GM19043 (cell line): ENCODE measurements at regions not wholly inside any gene's neighbourhood (a gene's known extent, or its start where the extent isn't known, plus 50 kb on each side); places are given as distances from the start of the nearest gene placed in this dataset.
A peak's percentile ranks its signal among the peaks of the same experiment; 100 is the strongest.

Source experiments
- ATAC-seq: cut with Tn5 transposase; IDR thresholded peaks from one replicate; pipeline ENCODE4 v1.9.1; 2021; ENCODE audit warnings: low read depth; ENCODE audit not compliant: unreplicated experiment

DNA sequence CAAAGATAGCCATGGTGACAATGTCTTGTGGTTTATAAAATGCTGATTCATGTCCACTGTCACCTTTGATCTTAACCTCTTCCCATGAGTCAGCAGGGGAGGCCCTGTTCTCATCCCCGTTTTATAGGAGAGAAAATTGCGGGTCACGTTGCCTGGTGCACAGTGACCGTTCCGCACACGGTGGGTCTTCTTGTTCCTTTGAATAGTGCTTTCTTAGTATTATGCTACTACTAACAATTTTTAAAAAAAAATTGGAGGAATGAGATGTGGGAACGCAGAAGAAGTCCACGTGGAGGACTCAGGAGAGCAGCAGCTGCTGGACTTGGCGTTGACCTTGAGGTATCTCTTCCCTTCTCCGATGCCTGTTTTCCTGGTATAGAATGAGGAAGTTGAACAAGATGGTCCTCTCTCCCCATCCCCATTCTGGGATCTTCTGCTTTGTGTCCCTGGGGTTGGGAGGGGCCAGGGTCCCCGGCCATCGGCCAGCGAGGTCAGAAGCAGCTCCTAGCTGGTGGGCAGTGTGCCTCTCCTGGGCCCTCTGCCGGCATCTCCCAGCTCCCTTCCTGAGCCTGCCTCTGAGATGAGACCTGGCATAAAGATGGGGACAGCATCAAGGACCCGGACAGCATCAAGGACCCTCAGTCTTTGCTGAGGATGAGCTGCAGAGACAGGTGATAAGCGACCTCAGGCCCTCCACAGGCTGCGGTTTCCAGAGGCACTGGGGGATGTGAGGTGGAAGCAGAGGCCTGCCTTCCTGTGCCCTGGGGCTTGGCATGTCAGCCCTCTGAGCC is 143.9 kb downstream of the C9orf50 start:
- no peak for ATAC-seq

DNA sequence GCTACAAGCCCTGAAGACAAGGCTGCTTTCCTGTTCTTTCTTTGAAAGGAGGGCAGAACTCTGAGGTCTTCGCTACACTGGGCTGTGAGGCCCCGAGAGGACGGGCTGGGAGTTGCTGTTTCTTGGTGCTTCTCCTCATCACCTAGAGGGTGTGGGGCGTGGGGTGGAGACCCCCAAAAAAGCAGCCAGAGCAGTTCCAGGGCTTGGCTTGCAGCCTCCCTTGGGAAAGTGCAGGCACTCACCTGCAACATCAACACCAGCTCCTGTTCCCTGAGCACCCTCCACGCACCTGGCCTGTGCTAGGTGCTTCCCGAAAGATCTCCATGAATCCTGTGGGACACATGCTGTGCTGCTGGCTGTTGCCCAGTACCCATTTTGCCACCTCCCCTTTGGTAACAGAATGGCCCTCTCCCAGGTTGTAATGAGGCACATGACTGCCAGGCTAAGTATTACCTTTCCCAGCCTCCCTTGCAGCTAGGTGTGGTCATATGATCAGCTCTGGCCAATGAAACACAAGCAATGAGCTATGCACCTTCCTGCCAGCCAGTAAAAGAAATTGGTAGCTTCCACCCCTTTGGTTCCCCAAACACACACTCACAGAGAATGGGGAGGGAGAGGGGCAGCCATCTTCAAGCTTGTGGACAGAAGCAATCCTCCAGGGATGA is 146.0 kb downstream of the C9orf50 start:
- no peak for ATAC-seq

DNA sequence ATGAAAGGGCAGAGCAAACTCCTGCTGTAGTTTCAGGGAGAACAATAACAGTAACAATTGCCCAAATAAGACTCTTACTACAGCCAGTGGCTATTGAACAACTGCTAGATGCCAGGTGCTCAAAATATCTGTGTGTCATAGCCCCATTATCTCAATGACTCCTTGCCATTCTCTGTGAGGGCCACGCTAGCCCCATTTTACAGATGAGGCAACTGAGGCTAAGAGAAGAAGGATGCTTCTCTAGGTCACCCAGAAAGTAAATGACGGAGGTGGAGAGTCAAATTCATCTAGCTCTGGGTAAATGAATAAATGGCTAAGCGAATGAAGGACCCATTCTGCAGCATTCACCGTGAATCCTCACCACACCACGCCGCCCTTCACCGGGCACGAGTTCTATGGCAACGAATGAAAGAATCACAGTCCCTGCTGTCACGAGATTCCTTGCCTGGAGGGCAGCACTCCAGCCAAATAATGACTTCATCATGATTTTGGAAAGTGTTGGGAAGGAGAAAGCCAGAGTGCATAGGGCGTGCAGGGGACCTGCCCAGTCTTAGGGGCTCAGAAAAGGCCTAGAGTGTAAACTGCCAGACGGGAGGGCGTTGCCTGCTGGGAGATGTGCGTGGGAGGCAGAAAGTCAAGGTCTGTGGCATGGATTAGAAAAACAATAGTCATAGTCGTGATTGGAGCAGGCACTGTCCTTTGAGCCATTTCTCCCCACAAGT is 147.2 kb downstream of the C9orf50 start:
- ATAC-seq, result no peak

DNA sequence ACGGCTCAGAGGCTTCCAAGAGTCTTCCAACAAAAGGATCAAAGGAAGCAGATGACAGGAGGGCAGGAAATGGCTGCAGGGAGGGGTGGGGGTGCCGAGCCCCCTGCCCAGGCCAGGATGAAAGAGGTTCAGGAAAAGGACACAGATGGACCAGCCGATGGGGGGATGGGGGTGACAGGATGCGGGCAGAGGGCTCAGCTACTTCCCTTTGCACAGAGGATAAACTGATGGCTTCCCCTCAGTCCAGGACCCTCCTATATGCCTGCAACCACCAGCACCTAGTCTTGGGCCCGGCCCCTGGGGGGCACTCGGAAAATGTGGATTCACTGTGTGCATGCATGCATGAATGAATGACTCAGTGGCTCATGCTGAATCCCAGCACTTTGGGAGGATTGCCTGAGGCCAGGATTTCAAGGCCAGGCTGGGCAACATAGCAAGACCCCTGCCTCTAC is 148.2 kb downstream of the C9orf50 start:
- ATAC-seq, result no peak

DNA sequence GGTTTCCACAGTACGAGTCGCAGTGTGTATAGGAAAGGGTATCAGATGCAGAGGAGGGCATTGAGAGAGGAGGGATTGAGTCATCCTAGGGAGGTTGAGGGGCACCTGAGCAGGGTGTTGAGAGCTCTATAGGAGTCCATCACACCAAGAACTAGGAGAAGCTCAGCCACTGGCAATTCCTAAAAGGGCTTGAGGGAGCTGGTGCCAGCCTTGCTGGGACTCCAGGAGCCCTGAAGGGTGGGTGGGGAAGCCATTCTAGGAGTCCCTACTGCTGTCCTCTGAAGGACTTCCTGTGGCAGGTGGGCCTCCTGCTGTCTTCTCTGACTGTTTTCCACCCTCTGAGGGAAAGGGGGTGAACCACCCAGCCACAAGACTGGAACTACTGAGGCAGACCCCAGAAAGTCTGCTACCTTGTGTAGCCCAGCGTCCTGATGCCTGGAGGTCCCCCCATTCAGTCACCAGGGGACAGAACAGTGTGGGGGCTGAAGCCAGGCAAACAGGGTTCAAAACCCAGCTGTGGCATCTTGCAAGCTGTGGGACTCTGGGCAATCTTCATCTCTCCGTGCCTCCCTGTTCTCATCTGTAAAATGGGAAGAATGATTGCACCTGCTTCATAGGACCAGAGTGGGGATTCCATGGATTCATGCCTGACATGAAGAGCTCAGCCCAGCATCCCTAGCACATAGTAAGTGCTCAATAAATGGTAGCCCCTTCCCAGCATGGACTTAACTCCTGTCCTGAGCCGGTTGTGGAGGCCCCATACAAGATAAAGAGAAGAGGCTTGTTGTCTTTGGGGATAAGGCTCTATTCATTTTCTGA is 149.5 kb downstream of the C9orf50 start:
- no peak for ATAC-seq

DNA sequence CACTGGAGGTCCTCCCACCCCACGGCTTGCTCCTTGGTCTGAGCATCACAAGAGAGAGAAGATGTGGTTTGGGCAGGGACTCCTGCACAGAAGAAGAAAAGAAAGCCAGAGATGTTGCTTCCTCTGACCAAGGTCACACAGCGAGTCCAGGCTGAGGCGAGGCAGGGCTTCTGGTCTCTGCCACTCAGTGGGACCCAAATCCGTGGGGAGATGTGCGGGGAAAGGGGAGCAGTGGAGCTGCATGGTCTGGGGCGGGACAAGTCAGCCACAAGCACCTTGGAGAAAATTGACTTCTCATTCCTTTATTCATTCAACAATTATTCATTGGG is 150.9 kb downstream of the C9orf50 start:
- ATAC-seq, result no peak

DNA sequence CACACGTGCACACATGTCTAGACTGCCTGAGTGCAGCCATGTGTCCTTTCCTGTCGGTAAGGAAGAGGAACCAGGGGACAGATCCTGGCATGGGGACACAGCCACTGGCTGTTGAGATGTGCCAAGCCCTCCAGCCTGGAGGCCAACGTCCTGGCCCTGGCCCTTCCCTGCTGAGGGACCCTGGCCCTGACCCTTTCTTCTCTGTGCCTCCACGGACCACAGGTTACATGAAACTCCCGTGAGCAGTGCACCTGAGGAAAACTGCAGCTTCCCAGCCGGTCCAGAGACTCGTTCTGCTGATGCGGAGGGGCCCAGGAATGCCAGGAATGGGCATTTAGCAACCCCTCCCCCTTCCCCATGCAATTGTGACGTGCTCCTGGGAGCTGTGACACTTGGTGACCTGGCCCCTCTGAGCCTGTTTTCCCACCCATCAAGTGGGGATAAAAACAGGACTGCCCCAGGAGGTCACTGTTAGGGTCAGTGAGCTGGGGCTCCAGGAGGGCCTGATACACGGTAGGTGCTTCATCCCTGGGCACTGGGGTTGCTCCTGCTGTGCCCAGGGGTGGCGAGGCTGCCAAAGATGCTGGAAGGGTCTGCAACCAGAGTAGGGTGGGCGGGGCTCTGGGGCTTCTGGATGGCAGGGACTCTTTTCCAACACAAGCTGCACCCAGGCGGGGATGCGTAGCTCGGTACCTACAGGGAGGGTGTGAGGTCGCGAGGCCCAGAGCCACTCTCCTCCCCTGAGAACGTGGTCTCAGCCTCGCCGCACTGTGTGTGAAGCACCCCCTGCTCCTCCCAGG is 151.5 kb downstream of the C9orf50 start:
- ATAC-seq, result no peak

DNA sequence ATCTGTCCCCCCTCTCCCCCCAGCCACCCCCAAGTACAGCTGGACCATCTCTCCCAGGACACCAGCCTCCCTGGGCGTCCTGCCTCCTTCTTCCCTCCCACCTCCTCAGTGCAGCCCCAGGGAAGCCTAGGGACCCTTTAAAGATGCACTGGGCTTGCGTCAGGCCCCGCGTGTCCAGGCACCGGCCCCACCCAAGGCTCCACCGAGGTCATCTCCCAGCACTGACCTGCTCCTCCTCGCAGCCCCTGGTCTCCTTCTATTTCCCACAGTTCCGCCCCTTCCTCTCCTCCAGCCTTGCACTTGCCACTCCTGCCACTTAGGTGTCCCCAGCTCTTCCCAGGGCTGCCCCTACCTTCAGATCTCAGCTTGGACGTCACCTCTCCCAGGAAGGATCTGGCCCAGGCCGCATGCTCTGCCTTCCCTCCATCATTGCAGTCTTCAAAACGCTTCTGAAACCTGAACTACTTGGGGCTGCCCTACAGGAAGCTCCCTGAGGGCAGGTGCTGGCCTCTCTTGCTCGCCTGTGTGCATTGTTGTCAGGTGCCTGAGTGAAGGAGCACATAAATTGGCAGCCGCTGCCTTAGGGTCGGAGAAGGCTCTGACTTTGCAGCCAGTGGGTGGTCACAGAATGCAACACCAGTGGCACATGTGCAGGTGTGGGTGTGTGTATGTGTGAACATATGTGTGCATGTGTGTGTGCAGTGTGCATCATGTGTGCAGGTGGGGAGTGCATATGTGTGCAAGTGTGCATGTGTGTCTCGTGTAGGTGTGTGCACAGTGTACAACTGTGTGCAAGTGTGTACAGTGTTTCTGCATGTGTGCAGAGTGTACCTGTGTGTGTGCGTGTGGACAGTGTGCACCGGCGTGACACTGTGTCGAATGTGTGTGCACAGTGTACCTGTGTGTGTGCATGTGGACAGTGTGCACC is 152.9 kb downstream of the C9orf50 start:
- ATAC-seq, result no peak

DNA sequence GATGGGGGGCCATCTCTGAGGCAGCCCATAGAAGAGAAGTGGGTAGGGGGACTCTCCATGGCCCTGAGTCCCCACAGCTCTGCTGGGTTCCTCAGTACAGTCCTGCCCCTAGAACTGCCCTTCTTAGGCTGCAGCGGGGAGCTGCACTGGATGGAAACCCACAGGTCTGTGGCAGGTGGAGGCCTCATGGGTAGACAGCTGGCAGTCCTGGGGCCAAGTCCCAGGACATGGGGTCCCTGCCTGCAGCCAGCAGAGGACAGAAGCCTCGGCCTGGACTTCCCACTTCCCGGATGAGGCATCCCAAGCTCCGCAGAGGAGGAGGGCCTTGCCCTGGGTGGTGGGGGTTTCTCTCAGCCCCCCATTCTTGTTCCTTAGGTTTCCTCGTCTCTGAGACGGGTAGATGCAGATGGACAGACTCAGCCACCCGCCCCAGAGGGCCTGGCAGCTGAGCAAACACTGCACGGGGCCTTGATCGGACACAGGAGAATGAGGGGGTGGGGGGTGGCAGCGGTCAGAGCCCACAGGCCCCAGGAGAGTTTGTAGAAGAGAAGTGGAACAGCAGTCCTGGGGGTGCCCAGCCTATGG is 153.8 kb downstream of the C9orf50 start:
- ATAC-seq, result no peak

DNA sequence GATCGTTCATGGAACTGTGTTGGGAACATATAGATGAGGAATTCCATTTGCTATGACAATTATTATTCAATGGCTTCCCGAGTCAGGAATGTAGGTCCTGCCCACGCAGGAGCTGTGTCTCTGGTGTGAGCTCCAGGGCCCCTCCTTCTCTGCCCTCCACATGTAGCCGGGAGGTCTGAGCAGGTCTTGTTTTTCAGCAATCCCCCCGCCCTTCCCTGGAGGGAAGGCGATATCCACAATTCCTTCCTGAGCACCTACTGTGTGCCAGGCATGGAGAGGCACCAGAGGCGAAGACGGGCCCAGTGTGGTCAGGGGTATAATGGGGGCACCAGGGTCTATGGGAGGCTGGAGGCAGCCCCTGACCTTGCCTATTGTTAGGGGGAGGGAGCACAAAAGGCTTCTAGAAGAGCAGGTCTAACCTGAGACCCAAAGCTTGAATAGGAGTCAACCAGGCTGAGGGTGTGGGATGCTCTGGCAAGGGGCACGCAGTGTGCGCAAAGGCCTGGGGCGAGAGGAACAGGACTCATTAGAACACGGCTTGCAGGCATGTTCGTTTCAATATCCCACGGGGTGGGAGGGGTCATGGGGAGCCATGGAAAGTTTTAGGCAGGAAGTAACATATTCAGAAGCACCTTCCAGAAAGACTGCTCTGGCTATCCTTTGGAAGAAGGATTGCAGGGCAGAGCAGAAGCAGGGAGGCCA is 154.9 kb downstream of the C9orf50 start:
- no peak for ATAC-seq

DNA sequence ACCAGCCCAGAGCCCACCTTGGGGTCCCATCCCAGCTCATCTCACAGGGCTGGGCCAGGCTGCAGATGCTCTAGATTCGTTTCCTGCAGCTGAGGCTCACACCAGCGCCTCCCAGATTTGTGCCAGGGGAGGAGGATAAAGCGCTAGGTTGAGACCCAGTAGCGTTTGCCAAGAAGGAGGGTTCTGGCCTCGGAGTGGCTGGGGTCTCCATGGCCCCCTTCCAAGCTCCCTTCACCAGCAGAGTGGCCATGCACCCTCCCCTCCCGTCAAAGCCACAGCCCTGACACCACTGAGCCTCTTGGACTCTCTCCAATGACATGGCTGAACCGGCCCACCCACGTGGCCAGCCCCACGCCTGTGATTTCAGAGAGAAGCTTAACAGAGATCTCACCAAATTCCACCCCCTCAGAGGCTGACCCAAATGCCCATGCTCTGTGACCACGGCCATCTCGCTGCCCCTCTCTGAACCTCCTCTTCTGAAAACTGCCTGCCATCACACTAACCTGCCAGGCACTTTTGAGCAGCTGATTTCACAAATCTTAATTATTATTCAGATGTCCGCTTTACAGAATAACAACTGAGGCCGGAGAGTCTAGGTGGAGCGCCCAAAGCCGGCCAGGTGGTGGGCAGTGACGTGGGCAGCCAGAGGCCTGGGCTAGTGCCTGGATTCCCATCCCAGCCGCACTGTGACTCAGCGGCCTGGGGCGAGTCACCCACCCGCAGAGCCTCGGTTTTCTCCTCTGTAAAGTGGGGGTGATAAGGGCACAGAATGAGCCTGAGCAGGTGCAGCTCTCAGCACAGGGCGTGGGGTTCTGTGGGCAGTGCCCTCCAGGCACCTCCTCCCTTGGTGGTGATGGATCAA is 155.7 kb downstream of the C9orf50 start:
- no peak for ATAC-seq

DNA sequence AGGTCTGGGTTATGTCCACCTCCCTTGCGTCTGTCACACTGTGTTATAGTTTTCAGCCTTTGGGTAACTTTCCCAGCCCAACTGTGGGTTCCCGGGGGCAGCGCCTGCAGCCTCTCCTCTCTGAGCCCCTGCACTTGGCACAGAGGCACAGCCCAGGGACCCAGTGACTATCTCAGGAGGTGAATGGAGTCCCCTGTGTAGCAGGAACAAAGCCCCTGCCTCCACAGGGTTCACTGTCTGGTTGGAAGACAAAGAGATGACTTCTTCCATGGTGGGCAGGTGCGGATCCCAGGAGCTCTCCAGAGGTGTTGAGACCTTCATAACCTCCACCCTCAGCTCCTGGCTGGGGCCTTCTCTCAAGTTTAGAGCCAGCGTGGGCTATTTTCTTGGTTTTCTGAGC is 156.9 kb downstream of the C9orf50 start:
- no peak for ATAC-seq

DNA sequence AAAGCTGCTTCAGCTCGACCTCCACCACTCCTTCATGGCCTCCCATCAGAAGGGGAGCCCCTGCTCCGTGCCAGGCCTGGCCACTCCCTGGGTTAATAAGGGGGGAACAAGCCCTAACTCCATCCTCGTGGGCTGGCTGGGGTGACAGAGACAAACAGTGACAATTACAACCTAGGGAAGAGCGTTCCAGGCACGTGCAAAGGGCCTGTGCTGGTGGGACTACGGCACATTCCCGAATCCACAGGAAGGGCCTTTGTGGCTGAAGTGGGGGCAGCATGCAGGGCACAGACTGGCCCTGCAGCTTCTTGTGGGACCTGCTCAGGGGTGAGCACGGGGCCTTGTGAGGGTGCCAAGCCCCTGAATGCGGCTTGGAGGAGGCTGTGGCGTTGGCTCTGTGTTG is 157.4 kb downstream of the C9orf50 start:
- ATAC-seq, result no peak

DNA sequence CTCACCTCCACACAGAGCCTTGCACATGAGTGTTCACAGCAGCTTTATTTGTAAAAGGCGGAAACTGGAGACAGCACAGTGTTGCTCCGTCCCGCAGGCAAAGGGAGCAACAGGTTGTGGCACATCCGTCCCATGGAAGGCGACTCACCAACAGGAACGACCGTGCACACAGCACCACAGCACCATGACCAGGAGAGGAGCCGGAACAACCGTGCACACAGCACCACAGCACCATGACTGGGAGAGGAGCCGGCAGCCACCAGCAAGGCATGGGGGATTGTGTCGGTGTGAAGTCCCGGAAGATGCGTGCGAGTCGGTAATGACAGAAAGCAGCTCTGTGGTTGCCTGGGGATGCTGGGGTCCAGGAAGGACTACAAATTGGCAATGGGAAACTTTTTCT is 158.5 kb downstream of the C9orf50 start:
- ATAC-seq, result no peak

DNA sequence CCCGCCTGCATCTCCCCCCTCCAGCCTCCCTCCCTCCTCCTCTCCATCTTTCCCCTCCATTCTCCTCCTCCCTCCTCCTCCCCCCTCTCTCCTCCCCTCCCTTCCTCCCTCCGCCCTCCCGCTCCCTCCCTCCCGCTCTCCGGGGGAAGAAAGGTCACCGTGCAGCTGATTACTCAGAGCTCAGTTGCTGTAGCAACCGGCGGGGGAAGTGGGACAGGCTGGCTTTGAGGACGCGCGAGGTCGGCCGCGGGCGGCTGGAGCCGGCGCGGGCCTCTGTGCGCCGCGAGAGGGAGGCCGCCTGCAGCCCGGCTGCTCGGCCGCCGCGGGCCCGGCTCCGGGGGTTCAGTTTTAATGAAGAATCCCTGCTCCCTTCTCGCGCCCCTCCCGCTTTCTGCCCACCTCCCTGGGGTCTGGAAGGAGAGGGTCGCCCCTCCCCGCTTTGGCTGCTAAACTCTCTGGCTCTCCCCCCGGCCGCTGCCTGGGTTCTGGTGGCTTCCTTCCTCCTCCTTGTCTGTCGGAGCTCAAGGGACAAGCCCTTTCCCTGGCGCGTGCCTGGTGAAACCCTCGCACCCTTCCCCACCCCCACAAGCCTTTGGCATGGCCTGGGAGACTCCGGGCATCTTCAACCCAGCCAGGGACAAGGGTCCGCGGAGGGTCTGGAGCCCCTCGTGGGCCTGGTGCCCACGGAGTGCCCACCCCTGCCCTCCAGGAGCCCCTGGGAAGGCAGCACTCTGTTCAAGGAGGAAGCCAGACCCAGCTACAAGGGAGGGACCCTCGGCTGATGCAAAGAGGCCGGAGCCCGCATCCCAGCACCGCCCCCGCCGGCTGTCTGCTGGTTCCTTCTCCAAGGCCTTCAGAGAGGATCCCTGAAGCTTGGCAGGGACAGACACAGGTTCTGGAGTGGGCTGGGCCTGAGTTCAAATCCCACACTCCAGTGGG is 160.3 kb downstream of the C9orf50 start:
- peak; percentile 61 for ATAC-seq
